ENCODE measurements at regions not wholly inside any gene's neighbourhood (a gene's known extent, or its start where the extent isn't known, plus 50 kb on each side); places are given as distances from the start of the nearest gene placed in this dataset.

DNA sequence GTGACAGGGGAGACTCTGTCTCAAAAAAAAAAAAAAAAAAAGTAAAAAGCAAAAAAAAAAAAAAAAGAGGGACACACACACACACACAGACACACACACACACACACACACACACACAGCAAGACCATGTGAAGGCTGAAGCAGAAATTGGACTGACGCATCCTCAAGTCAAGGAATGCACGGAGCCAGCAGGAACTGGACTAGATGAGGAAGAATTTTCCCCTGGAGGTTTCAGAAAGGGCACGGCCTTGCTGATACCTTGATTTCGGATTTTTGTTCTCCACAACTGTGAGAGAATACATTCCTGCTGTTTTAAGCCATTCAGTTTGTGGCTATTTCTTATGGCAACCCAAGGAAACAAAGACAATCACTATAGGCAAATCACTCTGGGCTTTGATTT is 176.9 kb upstream of the SALL4 start:
- in situ Hi-C loops (cut with MboI; ENCODE audit: low pct_ligation_motif_present in 1 of 4, low pct_unique_long_range_greater_than_20kb in 1 of 4, low sequenced_read_pairs in 3 of 4): no loop called here
- H3K4me1 ChIP-seq: no peaks in the 10 kb centered on the region
- no peaks in the 10 kb centered on the region for H3K36me3 ChIP-seq
- DNase-seq: no peak
- WGBS, 2 donors (ENCODE audit: low coverage in 1 of 2): 96% methylated on average over 4 of the region's 4 CpGs; no CpG with 5 or more reads in 1 of the 2 donors
- TF ChIP-seq POLR2AphosphoS5 (IDR thresholded peaks at IDR 0.05) (no peak), EP300 (IDR thresholded peaks at IDR 0.05; ENCODE audit: low read depth) (no peak), POLR2A (IDR thresholded peaks at IDR 0.05) (no peak)
- TF ChIP-seq, protein P1, sequence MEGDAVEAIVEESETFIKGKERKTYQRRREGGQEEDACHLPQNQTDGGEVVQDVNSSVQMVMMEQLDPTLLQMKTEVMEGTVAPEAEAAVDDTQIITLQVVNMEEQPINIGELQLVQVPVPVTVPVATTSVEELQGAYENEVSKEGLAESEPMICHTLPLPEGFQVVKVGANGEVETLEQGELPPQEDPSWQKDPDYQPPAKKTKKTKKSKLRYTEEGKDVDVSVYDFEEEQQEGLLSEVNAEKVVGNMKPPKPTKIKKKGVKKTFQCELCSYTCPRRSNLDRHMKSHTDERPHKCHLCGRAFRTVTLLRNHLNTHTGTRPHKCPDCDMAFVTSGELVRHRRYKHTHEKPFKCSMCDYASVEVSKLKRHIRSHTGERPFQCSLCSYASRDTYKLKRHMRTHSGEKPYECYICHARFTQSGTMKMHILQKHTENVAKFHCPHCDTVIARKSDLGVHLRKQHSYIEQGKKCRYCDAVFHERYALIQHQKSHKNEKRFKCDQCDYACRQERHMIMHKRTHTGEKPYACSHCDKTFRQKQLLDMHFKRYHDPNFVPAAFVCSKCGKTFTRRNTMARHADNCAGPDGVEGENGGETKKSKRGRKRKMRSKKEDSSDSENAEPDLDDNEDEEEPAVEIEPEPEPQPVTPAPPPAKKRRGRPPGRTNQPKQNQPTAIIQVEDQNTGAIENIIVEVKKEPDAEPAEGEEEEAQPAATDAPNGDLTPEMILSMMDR (IDR thresholded peaks at IDR 0.05): no peak
- H3K27me3 ChIP-seq: no peaks in the 10 kb centered on the region
- peaks cover 5% of the 10 kb centered on the region in 2 donors for H3K9me3 ChIP-seq
- no peak overlapping the region for H3K27ac ChIP-seq
- H3K4me3 ChIP-seq: no peak overlapping the region
- intact Hi-C loops (cut with DNase I; ENCODE audit: low total_unique reads): no loop called here

DNA sequence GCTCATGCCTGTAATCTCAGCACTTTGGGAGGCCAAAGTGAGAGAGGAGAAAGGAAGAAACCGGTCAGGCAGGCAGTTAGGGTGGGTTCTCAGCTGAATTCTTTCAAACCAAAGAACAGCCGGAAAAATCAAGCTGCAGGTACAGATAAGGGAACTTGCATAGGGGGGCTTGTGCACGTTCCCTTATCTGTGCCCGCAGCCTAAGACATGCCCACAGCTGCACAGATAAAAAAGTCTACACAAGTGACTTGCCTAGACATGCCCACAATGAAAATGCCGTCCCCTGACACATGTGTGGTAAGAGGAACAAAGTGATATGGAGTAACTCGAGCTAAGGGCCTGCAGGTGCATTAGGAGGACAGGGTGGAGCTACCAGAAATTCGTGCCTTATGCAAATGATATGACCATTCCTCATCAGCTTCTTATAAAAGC is 175.8 kb upstream of the SALL4 start:
- intact Hi-C loops (cut with DNase I; ENCODE audit: low total_unique reads): no loop called here
- H3K27ac ChIP-seq: no peak overlapping the region
- in situ Hi-C loops (cut with MboI; ENCODE audit: low pct_ligation_motif_present in 1 of 4, low pct_unique_long_range_greater_than_20kb in 1 of 4, low sequenced_read_pairs in 3 of 4): no loop called here
- no peaks in the 10 kb centered on the region for H3K4me1 ChIP-seq
- WGBS, 2 donors (ENCODE audit: low coverage in 1 of 2): 83 to 85% methylated on average over 4 to 7 of the region's 7 CpGs
- H3K9me3 ChIP-seq: peaks cover 5% of the 10 kb centered on the region in 2 donors
- no peak overlapping the region for H3K4me3 ChIP-seq
- no peaks in the 10 kb centered on the region for H3K27me3 ChIP-seq
- TF ChIP-seq POLR2A (IDR thresholded peaks at IDR 0.05) (no peak), EP300 (IDR thresholded peaks at IDR 0.05; ENCODE audit: low read depth) (no peak), POLR2AphosphoS5 (IDR thresholded peaks at IDR 0.05) (no peak)
- TF ChIP-seq, protein P1 (IDR thresholded peaks at IDR 0.05): no peak
- DNase-seq: no peak
- H3K36me3 ChIP-seq: no peaks in the 10 kb centered on the region

DNA sequence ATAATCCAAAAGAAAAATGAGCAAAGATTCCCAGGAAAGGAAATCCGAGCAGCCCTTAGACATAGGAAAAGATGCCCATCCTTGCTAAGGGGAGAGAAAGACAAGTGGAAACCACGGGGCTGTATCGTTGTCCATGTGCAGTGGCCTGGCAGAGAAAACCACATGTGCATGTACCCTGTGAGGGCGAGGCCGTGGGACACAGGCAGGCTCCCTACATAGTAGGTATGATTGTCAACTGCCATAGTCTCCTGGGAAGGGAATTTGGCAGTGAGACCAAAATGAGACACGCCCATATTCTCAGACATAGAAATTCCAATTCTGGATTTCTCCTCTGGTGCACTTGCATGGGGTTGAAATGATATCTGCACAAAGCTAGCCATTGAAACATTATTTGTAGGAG is 169.7 kb upstream of the SALL4 start:
- no peak for TF ChIP-seq EP300 (IDR thresholded peaks at IDR 0.05; ENCODE audit: low read depth)
- TF ChIP-seq, protein P1 (IDR thresholded peaks at IDR 0.05): no peak
- no peak for TF ChIP-seq POLR2A (IDR thresholded peaks at IDR 0.05)
- TF ChIP-seq POLR2AphosphoS5 (IDR thresholded peaks at IDR 0.05): no peak
- DNase-seq: no peak
- Histone ChIP-seq H3K9me3 (no peaks in the 10 kb centered on the region), H3K27me3 (no peaks in the 10 kb centered on the region), H3K27ac (no peak overlapping the region), H3K4me3 (no peak overlapping the region), H3K36me3 (no peaks in the 10 kb centered on the region), H3K4me1 (no peaks in the 10 kb centered on the region)
- intact Hi-C loops (cut with DNase I; ENCODE audit: low total_unique reads) (no loop called here), in situ Hi-C loops (cut with MboI; ENCODE audit: low pct_ligation_motif_present in 1 of 4, low pct_unique_long_range_greater_than_20kb in 1 of 4, low sequenced_read_pairs in 3 of 4) (loop anchor here in 2 of 4 donors (25.0 kb wide), 1 partner anchor 285 kb away; no protein-coding TSS in a partner anchor)
- WGBS, 2 donors (ENCODE audit: low coverage in 1 of 2): 58 to 83% methylated on average over 1 to 6 of the region's 6 CpGs

DNA sequence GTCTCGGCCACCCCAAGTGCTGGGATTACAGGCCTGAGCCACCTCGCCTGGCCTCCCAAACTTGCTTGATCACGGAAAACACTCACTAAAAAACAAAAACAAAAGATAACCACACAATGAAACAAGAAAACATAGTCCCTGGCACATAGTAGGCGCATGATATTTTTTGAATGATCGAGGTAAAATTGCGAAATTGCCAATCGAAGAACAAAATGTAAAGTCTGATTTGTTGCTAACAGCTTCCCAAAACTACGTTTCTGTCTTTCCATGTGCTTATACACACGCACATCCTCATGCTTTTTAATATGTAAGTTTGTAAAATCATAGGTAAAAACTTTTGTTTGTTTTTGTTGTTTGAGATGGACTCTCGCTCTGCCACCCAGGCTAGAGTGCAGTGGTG is 168.5 kb upstream of the SALL4 start:
- no peak overlapping the region for H3K4me3 ChIP-seq
- in situ Hi-C loops (cut with MboI; ENCODE audit: low pct_ligation_motif_present in 1 of 4, low pct_unique_long_range_greater_than_20kb in 1 of 4, low sequenced_read_pairs in 3 of 4) (loop anchor here in 2 of 4 donors (25.0 kb wide), 1 partner anchor 284 kb away; no protein-coding TSS in a partner anchor), intact Hi-C loops (cut with DNase I; ENCODE audit: low total_unique reads) (no loop called here)
- no peaks in the 10 kb centered on the region for H3K27me3 ChIP-seq
- 94% methylated on average over 9 to 10 of the region's 10 CpGs for WGBS, 2 donors (ENCODE audit: low coverage in 1 of 2)
- no peak for TF ChIP-seq POLR2A (IDR thresholded peaks at IDR 0.05)
- no peak for TF ChIP-seq POLR2AphosphoS5 (IDR thresholded peaks at IDR 0.05)
- TF ChIP-seq EP300 (IDR thresholded peaks at IDR 0.05; ENCODE audit: low read depth): no peak
- TF ChIP-seq, protein P1 (IDR thresholded peaks at IDR 0.05): no peak
- H3K36me3 ChIP-seq: no peaks in the 10 kb centered on the region
- no peak overlapping the region for H3K27ac ChIP-seq
- H3K4me1 ChIP-seq: no peaks in the 10 kb centered on the region
- no peaks in the 10 kb centered on the region for H3K9me3 ChIP-seq
- no peak for DNase-seq

All from transverse colon (tissue), 4 donors.